Hepatocyte (in vitro differentiated cells): ENCODE measurements at regions not wholly inside any gene's neighbourhood (a gene's known extent, or its start where the extent isn't known, plus 50 kb on each side); places are given as distances from the start of the nearest gene placed in this dataset.

Source experiments
- EZH2 ChIP-seq: fragments of 200-600 bp; sonication (generic); IDR thresholded peaks from 2 replicates; pipeline ENCODE4 v1.6.1; 2016; ENCODE audit warnings: antibody characterized with exemption, mild to moderate bottlenecking, borderline replicate concordance
- EZH2phosphoT487 ChIP-seq: fragments of 200-600 bp; sonication (generic); IDR thresholded peaks from one replicate; pipeline ENCODE4 v1.6.1; 2018; ENCODE audit warnings: antibody characterized with exemption, mild to moderate bottlenecking, low read depth, moderate library complexity; ENCODE audit not compliant: unreplicated experiment, severe bottlenecking
- TF ChIP-seq, protein P1 (sequence below): fragments of 200-600 bp; sonication (generic); IDR thresholded peaks from 2 replicates; pipeline ENCODE4 v1.5.1; 2016; ENCODE audit warnings: antibody characterized with exemption, mild to moderate bottlenecking; ENCODE audit not compliant: poor library complexity

GRCh38 chr22:48320048-48320682 is 1507.5 kb downstream of the BRD1 start:
- TF ChIP-seq, protein P1, sequence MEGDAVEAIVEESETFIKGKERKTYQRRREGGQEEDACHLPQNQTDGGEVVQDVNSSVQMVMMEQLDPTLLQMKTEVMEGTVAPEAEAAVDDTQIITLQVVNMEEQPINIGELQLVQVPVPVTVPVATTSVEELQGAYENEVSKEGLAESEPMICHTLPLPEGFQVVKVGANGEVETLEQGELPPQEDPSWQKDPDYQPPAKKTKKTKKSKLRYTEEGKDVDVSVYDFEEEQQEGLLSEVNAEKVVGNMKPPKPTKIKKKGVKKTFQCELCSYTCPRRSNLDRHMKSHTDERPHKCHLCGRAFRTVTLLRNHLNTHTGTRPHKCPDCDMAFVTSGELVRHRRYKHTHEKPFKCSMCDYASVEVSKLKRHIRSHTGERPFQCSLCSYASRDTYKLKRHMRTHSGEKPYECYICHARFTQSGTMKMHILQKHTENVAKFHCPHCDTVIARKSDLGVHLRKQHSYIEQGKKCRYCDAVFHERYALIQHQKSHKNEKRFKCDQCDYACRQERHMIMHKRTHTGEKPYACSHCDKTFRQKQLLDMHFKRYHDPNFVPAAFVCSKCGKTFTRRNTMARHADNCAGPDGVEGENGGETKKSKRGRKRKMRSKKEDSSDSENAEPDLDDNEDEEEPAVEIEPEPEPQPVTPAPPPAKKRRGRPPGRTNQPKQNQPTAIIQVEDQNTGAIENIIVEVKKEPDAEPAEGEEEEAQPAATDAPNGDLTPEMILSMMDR, result no peak
- TF ChIP-seq EZH2 (no peak), EZH2phosphoT487 (no peak)
